ENCODE measurements at regions not wholly inside any gene's neighbourhood (a gene's known extent, or its start where the extent isn't known, plus 50 kb on each side); places are given as distances from the start of the nearest gene placed in this dataset.

DNA sequence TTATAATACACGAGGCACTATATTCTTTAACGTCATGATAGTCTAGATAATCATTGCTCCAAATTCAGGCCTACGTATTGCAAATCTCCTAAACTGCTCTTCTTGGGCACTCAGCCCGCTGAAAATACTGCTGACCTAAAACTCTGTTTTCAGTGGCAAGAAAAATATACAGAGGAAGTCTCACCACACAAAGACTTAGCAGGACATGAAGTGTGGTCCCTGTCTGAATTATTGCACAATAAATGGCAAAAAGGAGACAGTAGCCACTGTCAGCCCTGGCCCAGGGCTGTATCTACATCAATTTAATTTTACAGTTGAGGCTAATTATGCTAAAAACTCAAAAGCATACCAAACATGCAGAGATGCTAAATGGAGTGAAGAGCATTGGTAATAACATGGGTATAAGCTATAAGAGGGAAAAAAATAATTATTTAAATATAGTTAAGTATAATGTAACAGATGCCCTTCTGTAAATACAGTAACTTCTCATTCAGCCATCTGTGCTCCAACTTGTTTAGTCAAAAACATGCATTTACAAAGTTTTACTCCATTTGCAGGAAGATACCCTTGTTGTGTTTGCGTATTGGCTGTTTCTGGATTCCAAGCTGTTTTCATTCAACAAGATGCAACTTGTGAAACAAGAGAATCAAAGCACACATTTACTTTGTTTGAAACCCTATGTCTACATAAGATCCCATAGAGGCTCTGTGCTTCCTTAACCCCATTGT lies 800.0 kb upstream of the LUZP2 start:
- no peak for DNase-seq

DNA sequence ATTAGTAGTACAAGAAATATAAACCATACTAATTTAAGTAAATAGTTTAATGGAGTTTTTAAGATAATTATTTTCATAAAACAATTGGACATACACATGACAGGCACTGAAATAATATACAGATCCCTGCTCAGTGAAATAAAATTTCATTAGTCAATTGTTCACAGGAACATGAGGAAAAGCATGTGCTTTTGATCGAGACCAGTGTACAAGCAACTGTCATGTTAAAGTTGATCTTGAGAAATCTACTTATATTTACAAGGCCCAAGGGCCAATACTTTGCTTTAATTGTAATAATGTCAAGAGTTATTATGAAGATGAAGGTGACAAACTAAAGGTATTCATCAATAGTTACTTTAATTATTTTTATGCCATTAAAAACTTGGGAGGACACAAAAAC lies 792.7 kb upstream of the LUZP2 start:
- DNase-seq: no peak

DNA sequence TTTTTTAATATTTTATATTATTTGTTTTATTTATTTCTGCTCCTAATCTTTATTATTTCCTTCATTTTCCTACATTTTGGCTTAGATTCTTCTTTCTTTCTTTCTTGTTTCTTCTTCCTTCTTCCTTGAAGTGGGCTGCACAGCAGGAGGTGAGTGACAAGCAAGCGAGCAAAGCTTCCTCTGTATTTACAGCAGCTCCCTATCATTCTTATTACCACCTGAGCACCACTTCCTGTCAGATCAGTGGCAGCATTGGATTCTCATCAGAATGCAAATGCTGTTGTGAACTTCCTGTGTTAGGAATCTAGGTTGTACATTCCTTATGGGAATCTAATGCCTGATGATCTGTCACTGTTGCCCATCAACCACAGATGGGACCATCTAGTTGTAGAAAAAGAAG lies 784.9 kb upstream of the LUZP2 start:
- DNase-seq: no peak

DNA sequence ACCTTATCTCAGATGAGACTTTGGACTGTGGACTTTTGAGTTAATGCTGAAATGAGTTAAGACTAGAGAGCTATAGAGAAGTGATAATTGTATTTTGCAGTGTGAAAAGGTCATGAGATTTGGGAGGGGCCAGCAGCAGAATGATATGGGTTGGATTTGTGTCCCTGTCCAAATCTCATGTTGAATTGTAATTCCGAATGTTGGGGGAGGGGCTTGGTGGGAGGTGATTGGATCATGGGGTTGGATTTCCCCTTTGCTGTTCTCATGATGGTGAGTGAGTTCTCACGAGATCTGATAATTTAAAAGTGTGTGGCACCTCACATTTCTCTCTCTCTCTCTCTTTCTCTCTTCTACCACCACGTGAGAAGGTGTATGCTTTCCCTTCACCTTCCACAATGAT lies 777.8 kb upstream of the LUZP2 start:
- DNase-seq: no peak

DNA sequence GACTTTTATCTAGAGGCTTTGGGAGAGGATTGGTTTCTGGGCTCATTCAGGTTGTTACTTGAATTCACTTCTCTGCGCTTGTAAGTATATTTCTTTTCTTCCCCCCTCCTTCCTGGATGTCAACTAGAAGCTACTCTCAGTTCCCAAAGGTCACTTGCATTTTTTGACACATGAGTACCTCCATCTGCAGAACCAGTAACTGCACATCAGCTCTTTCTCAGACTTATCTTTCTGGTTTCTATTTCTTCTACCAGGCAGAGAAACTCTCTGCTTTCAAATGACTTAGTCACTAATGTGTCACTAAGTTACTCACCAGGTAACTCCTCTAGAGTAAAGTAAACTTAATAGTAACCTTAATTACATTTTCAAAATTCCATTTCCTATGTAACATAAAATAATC lies 773.0 kb upstream of the LUZP2 start:
- no peak for DNase-seq

DNA sequence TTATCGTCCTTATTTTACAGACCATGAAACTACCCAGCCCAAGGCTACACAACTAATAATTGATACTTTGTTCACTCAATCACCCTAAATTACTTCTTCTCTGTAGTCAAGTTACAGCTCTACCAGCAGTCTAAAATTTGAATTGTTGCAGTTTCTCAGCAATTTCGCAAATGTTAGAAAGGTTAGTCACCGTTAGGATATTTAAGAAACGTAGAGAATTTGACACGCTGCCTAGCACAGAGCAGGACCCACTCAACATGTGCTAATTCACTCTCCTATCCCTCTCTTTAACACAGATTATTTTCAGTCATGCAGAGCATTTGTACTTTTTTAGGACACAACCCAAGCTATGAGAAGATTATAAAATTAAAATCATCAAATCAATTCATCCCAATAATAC lies 771.1 kb upstream of the LUZP2 start:
- DNase-seq: no peak

DNA sequence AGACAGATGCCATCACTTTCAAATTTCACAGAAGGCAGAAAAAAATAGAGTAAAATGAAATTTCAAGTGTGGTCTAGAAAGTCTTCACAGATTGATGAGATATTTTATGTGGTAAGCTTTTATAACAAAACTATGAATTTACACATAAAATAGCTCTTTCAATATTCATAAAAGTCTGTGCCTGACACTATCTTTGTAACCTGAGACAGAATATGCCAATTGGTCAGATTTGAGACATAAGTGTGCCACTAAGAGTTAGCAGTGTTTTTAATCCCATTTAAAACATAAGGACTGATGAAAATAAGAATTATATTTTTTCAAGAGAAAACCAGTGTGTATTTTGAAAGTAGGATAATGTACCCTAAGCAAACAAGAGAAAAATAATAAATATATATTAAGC lies 769.5 kb upstream of the LUZP2 start:
- no peak for DNase-seq

DNA sequence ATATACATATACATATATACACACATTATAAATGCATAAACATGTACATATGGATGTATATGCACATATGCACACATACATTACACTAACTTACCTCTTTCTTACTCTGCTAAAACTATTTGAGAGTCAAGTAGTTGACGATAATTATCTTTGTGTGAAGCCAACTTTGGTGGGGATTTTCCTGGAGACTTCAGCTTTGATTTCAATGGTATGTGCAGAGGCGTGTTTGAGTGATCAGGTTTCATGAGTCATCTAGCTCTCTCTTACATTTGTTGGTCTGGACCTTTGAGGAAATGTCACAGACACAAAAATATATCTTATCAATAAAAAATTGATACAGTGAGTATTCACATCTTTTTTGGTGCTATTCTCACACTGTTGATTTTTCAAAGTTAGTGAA lies 769.1 kb upstream of the LUZP2 start:
- no peak for DNase-seq

DNA sequence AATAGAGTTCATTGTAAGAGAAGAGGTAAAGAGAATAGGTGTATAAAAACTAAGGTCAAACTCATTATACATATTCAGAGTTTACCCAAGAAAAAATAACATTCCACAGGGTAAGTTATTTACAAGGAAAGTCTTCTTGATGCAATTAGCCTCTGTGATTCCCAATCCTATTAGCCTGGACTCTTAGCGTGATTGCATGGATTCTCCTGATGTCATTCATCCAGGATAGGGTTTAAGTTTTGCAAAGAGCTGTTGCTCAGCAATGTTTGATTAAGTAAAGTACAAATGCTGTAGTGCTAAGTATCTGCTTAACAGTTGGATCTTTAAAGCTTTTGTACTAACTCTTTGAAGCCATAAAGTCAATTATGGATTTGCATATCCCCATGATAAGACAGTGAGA lies 767.8 kb upstream of the LUZP2 start:
- no peak for DNase-seq

DNA sequence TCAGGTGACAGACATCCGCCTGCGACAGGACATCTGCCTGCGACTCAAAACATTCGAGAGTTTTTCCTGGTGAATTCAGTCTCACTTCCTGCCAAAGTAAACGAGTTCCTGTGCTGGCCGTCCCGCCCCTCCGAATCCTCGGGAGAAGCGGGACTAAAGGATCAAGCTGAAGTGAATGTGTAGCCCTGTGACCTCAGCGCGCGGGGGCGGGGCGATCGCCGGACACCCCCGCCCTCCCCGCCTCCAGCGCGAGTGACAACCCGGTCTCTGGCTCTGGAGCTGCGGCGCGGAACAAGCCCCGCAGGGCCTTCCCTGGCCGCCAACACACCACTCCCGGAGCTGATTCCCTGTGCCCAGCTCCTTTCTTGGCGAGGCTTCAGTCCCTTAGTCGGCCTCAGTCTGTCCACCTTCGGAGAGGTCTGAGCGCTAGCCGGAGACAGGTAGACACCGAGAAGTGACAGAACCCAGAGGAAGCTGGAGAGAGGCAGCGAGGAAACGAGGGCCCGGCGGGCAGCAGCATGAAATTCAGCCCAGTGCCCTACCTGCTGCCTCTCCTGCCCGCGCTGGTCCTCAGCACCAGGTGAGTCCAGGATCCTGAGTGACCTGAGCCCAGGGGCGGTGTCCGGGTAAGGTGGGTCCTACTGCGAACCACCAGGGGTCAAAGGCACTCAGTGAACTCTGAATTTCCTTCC lies 766.4 kb upstream of the LUZP2 start:
- DNase-seq: no peak

DNA sequence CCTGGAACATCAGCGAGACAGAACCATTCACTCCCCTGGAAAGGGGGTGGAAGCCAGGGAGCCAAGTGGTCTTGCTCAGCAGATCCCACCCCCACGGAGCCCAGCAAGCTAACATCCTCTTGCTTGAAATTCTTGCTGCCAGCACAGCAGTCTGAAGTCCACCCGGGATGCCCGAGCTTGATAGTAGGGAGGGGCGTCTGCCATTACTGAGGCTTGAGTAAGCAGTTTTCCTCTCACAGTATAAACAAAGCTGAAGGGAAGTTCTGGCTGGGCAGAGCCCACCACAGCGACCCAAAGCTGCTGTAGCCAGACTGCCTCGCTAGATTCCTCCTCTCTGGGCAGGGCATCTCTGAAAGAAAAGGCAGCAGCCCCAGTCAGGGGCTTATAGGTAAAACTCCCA lies 764.8 kb upstream of the LUZP2 start:
- DNase-seq: no peak

DNA sequence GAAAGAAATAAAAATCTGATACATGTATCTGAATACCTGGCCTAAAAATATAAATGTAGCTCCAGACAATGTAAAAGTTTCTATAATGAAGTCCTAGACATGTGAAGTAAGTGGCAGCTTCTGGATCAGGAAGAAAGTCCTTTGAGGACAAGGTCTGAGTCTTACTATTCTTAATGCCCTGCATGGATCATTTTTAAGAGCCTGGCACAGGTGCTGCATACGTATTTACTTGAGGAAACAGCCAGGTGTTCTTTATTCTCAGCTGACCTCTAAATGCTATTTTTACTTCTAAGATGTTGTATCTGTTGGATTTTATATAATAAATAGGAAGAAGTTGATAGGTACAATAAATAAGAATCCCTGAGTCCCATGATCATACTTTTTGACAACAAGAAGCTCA lies 750.0 kb upstream of the LUZP2 start:
- DNase-seq: no peak

DNA sequence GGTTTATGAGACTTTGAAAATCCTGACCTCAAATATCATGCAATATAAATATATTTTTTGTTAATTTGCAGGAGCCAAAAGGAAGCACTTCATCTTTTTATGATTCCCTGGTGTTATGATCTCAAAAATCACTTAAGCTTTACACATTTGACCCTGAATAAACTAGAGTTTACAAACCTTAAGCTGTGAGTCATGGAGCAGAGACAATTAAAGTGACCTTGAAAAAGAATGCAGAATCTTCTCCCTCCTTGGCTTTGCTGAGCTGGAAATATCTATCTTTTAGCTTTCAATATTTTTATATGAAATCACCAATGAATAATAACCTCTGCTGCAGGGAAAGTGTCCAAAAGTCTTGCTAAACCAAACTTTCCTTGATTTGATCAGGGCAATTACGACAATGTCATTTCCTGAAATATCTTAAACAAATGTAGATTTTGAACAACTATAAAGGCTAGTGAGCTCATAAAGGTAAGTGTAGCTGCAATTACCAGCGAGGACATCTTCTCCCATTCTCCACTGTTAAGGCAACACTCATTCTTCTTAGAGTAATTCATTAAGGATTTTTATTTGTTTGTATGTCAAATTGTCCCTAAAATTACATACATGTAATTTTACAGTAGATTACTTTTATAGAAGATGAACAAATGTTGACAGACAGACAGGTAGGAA lies 747.0 kb upstream of the LUZP2 start:
- DNase-seq: no peak

DNA sequence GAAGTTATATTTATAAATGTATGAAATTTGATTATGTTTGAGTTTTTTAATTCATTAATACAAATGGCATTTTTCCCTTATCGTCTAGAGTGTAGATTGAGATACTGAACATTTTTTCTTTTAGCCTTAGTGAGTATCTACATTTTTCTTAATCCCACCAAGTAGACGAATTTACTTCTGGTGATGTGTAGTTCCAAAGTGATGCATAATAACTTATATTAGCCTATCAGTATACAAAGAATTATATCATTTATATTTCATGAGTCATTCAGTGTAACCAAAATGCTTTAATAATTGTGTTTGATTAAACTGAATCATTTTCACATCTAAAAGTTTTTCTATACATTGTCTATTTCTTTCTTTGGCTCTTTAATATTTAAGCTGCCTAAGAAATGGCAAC lies 745.6 kb upstream of the LUZP2 start:
- DNase-seq: no peak

DNA sequence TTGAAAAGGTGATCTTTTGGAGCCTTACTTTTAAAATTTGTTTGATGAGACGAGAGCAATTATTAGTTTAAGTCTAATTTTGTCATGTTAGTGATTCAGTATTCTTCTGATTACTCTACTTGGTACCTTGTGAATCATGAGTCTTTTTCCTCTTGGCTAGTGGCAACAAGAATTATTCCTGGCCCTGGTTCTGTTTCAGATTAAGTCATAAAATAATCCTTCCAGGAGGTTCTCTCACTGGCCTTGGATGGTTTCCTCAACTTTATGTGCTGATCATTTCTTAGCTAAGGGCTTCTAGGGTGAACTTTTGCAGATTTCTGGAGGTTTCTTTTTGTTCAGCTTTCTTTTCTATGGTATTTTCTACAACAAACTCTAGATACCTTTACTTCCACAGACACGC lies 741.8 kb upstream of the LUZP2 start:
- no peak for DNase-seq

DNA sequence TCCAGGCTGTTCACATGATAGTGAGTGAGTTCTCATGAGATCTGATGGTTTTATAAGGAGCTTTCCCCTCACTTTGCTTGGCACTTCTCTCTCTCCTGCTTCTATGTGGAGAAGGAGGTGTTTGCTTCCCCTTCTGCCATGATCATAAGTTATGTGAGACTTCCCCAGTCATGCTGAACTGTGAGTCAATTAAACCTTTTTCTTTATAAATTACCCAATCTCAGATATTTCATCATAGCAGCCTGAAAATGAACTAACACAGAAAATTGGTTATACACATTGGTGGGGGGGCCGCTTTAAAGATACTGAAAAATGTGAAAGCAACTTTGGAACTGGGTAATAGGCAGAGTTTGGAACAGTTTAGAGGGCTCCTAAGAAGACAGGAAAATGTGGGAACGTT lies 741.1 kb upstream of the LUZP2 start:
- no peak for DNase-seq

DNA sequence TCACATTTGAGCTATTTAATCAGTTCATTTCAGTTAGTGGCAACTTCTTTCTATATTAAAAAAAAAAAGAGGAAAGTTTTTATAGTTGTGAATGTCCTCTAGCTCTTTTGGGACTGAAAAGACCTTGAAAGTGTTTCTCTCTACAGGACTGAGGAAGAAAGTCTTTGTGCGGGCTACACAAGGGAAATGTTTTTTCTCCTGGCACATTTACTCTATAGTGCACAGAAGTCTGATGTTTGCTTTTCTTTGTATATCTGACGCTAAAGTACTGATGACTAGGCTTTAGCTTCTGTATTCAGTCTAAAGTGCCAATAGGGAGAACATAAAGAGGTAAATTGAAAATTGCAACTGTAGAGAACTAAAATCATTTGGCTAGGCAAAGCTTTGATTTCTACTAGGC lies 737.4 kb upstream of the LUZP2 start:
- DNase-seq: no peak

DNA sequence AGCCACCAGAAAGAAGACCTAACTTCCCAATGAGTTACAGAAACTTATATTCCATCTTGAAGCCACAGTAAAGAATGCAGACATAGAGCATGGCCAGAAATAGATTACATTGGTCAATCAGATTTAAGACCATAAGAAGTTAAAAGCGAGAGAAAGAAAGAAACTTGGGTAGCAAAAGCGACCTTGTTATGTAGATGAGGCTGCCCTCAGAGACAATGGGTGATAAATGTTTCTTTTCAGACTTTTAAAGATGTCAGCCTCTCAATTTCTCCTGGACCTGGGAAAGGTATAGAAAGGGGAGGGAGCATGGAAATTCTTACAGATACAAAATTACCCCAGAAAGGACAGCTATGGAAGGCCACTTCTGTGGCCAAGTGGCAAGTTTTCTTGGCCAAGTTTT lies 732.6 kb upstream of the LUZP2 start:
- no peak for DNase-seq

DNA sequence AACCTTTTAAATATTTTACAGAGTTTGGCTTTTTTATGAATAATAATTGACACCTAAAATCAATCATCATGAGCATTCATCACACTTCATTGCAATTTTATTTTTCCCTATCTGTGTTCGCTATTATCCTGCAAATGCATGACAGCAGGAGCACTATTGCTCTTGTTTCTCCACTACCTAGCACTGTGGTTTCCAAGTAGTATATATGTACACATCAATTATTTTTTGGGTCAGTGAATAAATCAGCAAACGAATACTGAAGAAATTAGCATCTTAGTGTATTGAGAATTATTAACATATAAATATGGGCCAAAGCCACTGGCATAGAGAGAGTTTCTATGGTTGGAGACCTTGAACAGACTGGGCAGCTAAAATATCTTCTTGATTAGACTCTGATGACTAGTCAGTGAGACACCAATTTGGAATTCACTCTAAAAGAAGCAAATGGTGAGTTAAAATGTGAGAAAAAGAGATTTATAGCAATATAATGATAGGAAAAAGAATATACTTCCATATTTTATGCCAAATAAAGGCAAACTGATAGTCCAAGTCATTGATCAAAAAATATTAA lies 731.1 kb upstream of the LUZP2 start:
- no peak for DNase-seq

DNA sequence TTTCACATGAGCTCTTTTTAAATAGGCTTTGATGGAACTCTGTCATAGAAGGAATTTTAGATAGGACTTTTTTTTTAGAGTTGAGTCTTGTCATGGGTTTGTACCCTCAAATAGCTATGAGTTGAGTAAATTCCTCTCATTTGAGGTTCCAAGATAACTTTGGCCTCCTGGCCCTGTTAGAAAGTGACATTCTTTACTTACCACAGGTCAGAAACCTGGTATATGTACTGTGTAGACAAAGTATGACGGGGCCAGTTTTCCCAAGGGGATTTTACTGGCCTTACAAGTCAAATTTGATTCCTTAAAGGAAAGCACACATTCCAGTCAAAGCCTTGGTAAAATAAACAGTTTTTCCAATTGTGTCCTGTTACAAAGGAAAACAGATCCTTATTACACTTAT lies 729.3 kb upstream of the LUZP2 start:
- no peak for DNase-seq

DNA sequence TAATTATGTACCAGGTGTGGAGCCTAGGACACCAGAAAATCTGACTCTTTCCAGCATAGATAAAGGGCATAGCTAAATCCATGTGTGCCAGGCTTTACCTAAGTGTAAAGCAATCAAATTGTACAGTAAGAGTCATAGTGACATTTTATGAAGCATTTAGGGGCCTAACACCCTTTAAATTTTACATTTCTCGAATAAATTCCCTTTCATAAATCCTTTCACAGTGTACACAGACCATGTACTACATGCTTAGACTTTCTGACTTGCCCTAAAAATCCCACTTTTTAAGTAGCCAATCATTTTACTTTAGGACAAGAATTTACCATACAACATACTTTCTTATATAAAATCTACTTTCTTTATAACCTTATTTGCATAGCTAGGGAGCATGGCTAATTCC lies 727.6 kb upstream of the LUZP2 start:
- DNase-seq: no peak

DNA sequence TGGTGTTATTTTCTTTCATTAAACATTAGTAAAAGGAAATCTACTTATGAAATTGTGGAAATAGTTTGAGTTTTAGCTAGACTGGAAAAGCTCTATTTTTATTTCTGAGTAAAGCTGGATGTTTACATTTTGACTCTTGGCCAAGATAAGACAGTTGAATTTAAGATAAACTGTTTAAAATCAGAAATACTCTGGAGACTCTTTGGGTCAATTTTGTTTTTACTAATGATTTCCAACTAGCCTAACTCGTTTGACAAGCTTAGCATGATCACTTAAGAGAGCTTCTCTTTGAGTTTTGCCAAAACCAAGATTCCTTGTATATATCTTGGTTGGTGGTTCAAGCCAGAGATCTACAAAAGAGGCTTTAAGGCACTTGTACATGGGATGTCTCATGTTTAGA lies 724.8 kb upstream of the LUZP2 start:
- DNase-seq: no peak

DNA sequence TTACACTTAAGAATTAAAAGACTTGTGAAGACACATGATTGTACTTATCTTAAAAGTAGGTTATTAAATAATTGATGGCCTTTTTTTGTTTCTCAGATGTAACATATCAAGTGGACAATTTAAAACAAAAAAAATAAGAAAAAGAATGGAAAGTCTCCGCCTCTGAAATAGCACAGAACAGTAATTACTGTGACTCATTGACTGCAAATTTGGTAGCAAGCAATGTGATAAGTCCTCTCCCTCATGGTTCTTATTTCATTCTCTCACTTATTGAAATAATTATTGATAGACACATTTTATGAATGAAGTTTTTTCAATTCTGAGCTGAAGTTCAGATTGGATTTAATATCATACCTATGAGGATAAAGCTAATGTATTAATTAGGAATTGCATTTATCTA lies 717.9 kb upstream of the LUZP2 start:
- DNase-seq: no peak

DNA sequence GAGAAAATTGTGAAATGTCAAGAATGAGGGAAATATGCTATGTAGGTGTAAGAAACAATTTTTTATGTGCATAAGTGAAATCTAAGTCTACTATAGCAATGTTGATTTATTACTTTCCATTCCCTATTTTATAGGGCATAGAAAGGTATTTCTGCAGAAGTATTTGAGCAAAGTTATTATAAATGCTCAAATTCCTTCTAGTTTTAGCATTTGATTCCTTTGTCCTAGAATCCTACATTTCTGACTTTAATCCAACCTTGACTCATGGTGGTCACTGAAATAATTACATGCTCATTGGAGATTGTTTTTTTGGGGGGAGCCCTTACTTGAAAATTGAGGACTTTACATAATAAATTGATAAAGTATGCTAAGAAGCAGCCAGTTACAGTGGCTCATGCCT lies 716.6 kb upstream of the LUZP2 start:
- DNase-seq: no peak
